SK-N-SH treated with all-trans-retinoic acid at 6 μM for 48 hours (cell line): ENCODE measurements at regions not wholly inside any gene's neighbourhood (a gene's known extent, or its start where the extent isn't known, plus 50 kb on each side); places are given as distances from the start of the nearest gene placed in this dataset.
"Not testable (repeated sequence)": the region's sequence is repeated elsewhere in the genome, so short reads cannot be mapped to it uniquely, and the experiment has no call there.

ENCODE experiments used
- ARNTL ChIP-seq: fragments of 450-650 bp; formaldehyde crosslinking; IDR thresholded peaks from 2 replicates; pipeline ENCODE4 v1.5.0; 2020; ENCODE audit warnings: low read depth, mild to moderate bottlenecking, moderate library complexity, borderline replicate concordance
- CREB5 ChIP-seq: fragments of 250-450 bp; sonication (Bioruptor Pico); IDR thresholded peaks from 2 replicates; pipeline ENCODE4 v1.5.1; 2020; ENCODE audit warnings: low read depth, mild to moderate bottlenecking, moderate library complexity
- ESRRG ChIP-seq: fragments of 250-450 bp; sonication (Bioruptor Pico); IDR thresholded peaks from 2 replicates; pipeline ENCODE4 v1.6.1; 2021; ENCODE audit warnings: mild to moderate bottlenecking
- GLIS3 ChIP-seq: fragments of 250-450 bp; sonication (Bioruptor Pico); IDR thresholded peaks from 2 replicates; pipeline ENCODE4 v1.5.0; 2020; ENCODE audit warnings: mild to moderate bottlenecking, moderate library complexity
- ISL1 ChIP-seq: fragments of 250-450 bp; sonication (Bioruptor Pico); IDR thresholded peaks from 2 replicates; pipeline ENCODE4 v2.1.2; 2022; ENCODE audit warnings: mild to moderate bottlenecking, moderate library complexity
- ZFP3 ChIP-seq: fragments of 250-450 bp; sonication (Bioruptor Pico); IDR thresholded peaks from 2 replicates; pipeline ENCODE4 v1.5.0; 2020; ENCODE audit warnings: mild to moderate bottlenecking, moderate library complexity
- ZNF565 ChIP-seq: fragments of 450-650 bp; formaldehyde crosslinking; conservative IDR thresholded peaks from 2 replicates; pipeline ENCODE4 v1.5.0; 2020; ENCODE audit warnings: low read depth, mild to moderate bottlenecking, moderate library complexity

DNA sequence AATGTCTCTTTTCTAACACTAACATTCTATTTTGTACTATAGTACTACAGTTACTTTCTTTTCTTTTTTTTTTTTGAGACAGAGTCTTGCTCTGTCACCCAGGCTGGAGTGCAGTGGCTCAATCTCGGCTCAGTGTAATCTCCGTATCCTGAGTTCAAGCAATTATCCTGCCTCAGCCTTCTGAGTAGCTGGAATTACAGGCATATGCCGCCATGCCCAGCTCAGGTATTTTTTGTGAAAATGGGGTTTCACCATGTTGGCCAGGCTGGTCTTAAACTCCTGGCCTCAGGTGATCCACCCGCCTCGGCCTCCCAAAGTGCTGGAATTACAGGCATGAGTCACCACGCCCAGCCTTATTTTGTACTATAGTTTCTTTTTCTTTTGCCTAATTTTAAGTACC lies 163.9 kb downstream of the GJA1 start:
- TF ChIP-seq CREB5 (CRISPR knock-in tag); GLIS3 (CRISPR knock-in tag); ZNF565 (CRISPR knock-in tag); ESRRG (CRISPR knock-in tag); ZFP3; ISL1 (CRISPR knock-in tag); ARNTL: not testable (repeated sequence)
